Stimulated activated CD4-positive, alpha-beta T cell treated with anti-CD3 and anti-CD28 coated beads, Interleukin-12 subunit alpha, Interleukin-12 subunit beta, amount 100 ng/mL, for 24 hours (primary cell): ENCODE measurements at regions not wholly inside any gene's neighbourhood (a gene's known extent, or its start where the extent isn't known, plus 50 kb on each side); places are given as distances from the start of the nearest gene placed in this dataset.

Experiments used
- DNase-seq, 2 experiments: peaks; one replicate each; pipeline ENCODE4 v3.0.0-alpha.2; 2020; ENCODE audit warnings: low read depth in 2 of 2

DNA sequence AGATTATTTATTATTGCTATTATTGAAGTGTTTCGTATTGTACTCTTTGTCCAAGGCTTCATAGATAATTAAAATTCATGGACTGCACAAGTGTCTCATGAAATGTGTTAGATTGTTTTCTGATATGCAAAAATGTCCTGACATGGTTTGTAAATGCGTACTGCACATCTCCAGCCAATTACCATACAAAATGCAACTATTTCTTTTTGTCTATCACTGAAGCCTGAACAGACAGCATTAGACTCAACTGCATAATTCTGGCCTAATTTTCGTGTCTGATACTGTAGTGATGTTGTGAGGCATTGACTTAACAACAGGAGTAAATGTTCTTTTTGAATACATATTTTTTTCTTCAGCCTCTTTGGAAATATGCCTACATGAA lies 498.2 kb upstream of the CD180 start:
- no peak for DNase-seq

- no peak for DNase-seq
Measured at GRCh38 chr5:67693956-67694809, 497.6 kb upstream of the CD180 start.

GRCh38 chr5:67686746-67687145 lies 490.1 kb upstream of the CD180 start:
- DNase-seq: no peak

DNA sequence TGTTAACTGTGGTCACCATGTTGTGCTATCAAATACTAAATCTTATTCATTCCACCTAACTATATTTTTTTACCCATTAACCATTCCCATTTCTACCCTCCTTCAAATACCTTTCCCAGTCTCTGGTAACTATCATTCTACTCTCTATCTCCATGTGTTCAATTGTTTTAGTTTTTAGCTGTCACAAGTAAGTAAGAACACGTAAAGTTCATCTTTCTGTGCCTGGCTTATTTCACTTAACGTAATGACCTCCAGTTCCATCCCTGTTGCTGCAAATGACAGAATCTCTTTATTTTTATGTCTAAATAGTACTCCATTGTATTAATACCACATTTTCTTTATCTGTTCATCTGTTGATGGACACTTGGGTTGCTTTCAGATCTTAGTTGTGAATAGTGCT lies 485.1 kb upstream of the CD180 start:
- no peak for DNase-seq

- DNase-seq: no peak
Measured at GRCh38 chr5:67680099-67680498, 483.5 kb upstream of the CD180 start.

- no peak for DNase-seq
Measured at GRCh38 chr5:67679184-67679841, 482.7 kb upstream of the CD180 start.

DNA sequence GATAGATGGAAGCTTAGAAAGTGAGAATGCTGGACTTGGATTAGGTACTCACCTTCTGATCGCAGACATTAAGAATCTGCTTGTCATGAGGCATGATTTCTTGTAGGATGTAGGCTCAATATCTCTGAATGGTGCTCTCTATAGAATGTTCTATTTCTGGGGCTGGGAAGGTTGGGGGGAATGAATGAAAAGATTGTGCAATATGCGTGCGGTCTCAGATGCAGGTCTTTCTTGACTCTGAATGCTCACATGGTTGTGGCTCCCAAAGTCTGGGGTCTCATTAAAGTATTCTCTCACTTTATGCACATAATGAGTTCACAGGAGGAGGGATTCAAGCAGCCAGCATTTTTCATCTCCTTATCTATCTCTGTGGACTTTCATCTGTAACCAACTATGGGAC lies 482.0 kb upstream of the CD180 start:
- DNase-seq: no peak

- no peak for DNase-seq
Measured at GRCh38 chr5:67677422-67677970, 480.9 kb upstream of the CD180 start.

GRCh38 chr5:67676863-67677262 lies 480.3 kb upstream of the CD180 start:
- no peak for DNase-seq

DNA sequence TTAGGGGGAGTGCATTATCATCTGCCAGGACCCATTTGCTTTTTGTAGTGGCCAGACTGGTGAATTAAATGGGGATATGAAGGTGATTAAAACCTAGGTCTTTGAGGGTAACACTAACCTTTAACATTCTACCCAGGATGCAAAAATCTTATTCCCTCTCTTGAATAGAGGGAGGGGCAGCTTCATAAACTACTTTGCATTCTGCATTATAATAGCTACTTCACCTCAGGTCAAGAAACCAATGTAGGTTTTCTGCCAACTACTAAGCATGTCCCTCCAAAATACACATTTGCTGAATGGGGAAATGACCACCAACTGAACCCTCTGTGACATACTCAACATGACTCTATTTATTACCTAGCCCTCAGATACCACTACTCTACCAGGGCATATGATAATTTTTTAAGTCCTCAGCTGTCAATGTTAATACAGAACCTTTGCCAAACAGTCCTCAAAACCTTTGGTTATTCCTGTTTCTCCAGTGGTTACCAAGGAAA lies 477.6 kb upstream of the CD180 start:
- no peak for DNase-seq

- DNase-seq: no peak
Measured at GRCh38 chr5:67673618-67674017, 477.0 kb upstream of the CD180 start.

GRCh38 chr5:67673180-67673579 lies 476.6 kb upstream of the CD180 start:
- no peak for DNase-seq

GRCh38 chr5:67672636-67673035 lies 476.0 kb upstream of the CD180 start:
- DNase-seq: no peak

- DNase-seq: no peak
Measured at GRCh38 chr5:67669916-67670315, 473.3 kb upstream of the CD180 start.

GRCh38 chr5:67660149-67660548 lies 463.6 kb upstream of the CD180 start:
- no peak for DNase-seq

DNA sequence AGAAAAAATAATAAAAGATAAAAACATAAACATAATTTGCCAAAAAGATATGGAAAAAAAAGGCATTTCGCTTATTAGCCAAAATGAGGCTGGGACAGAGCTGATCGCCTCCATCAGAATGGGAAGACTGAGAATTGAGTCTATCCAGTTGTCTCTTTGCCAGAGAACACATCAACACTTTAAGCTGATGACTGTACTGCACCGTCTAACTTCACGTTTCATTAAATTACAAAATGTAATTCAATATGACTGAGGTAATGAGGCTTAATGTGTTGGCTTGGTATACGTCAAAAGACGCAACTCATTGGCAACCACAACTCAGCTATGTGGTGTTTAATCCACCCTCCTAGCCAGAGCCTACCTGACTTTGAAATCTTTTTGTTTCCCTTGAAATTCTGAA lies 462.7 kb upstream of the CD180 start:
- DNase-seq: no peak

- no peak for DNase-seq
Measured at GRCh38 chr5:67657055-67657454, 460.5 kb upstream of the CD180 start.

DNA sequence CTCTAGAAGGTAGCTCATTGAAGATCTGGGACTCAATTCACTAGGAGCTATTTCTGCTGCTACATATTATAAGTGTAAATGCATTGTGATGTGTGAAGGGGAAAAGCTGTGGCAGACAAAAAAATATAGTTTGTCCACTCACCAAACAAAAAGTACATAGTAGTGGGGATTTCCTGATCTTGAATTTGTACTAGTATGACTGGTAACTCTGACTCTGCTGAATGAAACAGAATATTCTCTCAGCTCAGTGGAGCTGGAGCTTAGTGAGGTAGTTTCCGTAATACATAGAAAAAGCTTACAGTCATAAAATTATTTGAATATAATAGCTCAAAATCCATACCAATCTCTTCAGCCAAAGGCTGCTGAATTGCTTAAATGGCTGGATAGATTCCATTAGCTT lies 455.6 kb upstream of the CD180 start:
- DNase-seq: no peak

DNA sequence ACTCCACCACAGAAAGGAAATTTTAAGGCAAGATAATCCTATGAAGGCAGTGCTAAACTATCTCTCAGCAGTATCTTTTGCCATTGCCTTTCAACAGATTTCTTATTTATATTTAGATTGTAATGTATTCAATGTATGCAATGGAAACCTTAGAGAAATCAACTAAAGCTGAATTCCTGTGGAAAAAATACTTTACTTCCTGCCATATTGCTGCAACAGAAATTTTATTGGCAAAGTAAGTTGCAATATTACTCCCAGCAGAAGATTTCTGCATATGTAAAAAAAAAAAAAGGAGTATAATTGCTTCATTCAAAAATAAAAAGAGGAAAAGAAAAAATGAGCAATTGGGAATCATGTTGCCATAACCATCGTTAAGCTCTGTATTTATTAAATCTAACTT lies 454.6 kb upstream of the CD180 start:
- DNase-seq: no peak

GRCh38 chr5:67648201-67648671 lies 451.6 kb upstream of the CD180 start:
- no peak for DNase-seq

DNA sequence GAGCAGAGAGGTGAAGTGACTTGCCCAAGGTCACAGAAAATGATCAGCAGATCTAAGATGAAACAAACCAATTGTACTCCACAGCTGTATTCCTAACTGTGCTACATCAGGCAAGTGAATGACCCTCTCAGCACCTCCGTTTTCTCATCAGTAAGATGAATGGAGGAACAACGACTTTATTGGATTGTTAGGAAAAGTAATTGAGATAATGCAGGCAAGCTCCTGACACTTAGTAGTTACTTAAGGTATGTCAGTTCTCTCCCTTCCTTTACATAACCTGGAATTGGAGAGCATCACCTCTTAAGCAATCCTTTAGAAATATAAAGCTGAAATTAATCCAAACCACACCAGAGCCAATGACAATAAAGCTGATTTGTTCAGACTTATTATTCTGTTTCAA lies 451.2 kb upstream of the CD180 start:
- no peak for DNase-seq

DNA sequence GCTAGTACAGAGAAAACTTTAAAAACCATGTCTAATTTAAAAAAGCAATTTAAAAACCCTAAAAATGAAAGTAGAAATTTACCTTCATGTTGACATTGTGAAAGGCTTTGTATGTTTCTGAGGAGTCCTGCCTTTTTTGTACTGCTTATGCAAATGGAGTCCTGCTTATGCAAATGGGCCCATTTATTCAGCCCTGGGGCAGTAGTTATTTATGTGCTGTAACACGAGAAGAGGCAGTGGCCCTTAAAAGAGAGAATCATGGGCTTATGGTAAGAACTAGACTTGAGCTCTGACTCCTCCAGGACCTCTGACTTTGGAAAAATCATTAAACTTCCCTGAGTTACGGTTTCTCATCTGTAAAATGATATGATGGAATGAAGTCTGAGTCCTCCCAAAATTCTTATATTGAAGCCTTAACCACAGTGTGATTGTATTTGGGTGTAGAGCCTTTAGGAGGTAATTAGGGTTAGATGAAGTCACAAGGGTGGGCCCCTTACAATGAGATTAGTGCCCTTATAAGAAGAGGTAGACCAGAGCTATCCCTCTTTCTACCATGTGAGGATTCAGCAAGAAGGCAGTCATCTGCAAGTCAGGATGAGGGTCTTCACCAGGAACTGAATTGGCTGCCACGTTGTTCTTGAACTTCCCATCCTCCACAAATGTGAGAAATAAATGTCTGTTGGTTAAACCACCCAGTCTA lies 447.8 kb upstream of the CD180 start:
- DNase-seq: no peak
